Lung (tissue), 11 donors: ENCODE measurements at regions not wholly inside any gene's neighbourhood (a gene's known extent, or its start where the extent isn't known, plus 50 kb on each side); places are given as distances from the start of the nearest gene placed in this dataset.

ENCODE experiments used
- ATAC-seq: fragments of 200-7000 bp; cut with Tn5 transposase; one replicate; pipeline ENCODE4 v1.9.1; 2020; ENCODE audit warnings: moderate number of reproducible peaks; ENCODE audit not compliant: insufficient read depth, low FRiP score
- DNase-seq, 3 donors: peaks; one replicate each; pipeline ENCODE4 v3.0.0-alpha.2; 2013 to 2017
- H3K27ac ChIP-seq, 2 donors: one replicate each; pipeline ENCODE4 v1.5.1; 2013; ENCODE audit warnings: mild to moderate bottlenecking in 2 of 2, moderate library complexity in 2 of 2, control low read depth in 1 of 2, inconsistent platforms in 1 of 2, low read depth in 1 of 2, low read length in 1 of 2
- H3K27me3 ChIP-seq, 3 donors: one replicate each; pipeline ENCODE4 v1.5.1; 2013; ENCODE audit warnings: low read length in 2 of 3; ENCODE audit not compliant: control insufficient read depth in 3 of 3, insufficient read depth in 3 of 3
- H3K36me3 ChIP-seq, 4 donors: one replicate each; pipeline ENCODE4 v1.5.1; 2013; ENCODE audit warnings: low read length in 4 of 4, mild to moderate bottlenecking in 1 of 4, moderate library complexity in 1 of 4; ENCODE audit not compliant: control insufficient read depth in 4 of 4, insufficient read depth in 4 of 4
- H3K4me1 ChIP-seq, 5 donors: one replicate each; pipeline ENCODE4 v1.5.1; 2013; ENCODE audit warnings: low read length in 5 of 5, mild to moderate bottlenecking in 2 of 5, moderate library complexity in 1 of 5; ENCODE audit not compliant: control insufficient read depth in 5 of 5, insufficient read depth in 5 of 5
- H3K4me3 ChIP-seq: one replicate; pipeline ENCODE4 v1.5.1; 2013; ENCODE audit warnings: mild to moderate bottlenecking, control low read depth, moderate library complexity
- H3K9ac ChIP-seq, 2 donors: one replicate each; pipeline ENCODE4 v1.5.1; 2013; ENCODE audit warnings: low read length in 2 of 2, control low read depth in 1 of 2; ENCODE audit not compliant: insufficient read depth in 1 of 2
- H3K9me3 ChIP-seq, 4 donors: one replicate each; pipeline ENCODE4 v1.5.1; 2013; ENCODE audit warnings: low read length in 3 of 4, mild to moderate bottlenecking in 1 of 4, moderate library complexity in 1 of 4; ENCODE audit not compliant: control insufficient read depth in 4 of 4, insufficient read depth in 3 of 4
- CTCF ChIP-seq: IDR thresholded peaks from 2 replicates; pipeline ENCODE4 v1.5.1; 2012; ENCODE audit warnings: mild to moderate bottlenecking; ENCODE audit errors: control extremely low read depth, extremely low read depth
- WGBS, 2 donors: extraction: QIAGEN DNeasy Blood & Tissue Kit; methylation state at CpG; one replicate each; pipeline ENCODE4 v1.1.7; 2013; 5-methylcytosine and 5-hydroxymethylcytosine counted together
- donor health status: control.
- donor health status: control.
- donor health status: Bipolar disorder and iron deficiency.
- donor health status: healthy.
- donor health status: DM: yes; HTN: yes; CAD: no.

DNA sequence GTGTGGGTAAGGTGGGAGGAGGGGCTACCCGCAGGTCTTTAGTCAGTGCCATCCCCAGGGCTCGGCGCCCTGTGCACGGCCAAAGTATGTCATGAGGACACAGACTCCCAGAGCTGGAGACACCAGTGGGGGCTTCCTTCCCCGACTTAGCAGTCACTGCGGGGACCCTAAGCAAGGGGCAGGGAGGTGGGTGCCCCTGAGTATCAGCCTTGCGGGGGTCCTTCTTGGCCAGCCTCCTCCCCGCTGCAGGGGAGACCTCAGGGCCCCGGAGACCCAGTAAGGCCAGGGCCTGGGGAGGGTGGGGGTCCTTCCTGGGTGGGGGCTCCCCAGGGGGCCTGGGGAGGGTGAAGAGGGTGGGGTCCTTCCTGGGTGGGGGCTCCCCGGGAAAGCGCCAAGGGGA, 673.8 kb downstream of the BRD1 start:
- H3K9ac ChIP-seq, result no peak overlapping the region
- H3K36me3 ChIP-seq, result no peaks in the 10 kb centered on the region
- H3K4me1 ChIP-seq, result no peaks in the 10 kb centered on the region
- no peak overlapping the region for H3K27ac ChIP-seq
- WGBS, 2 donors, result 85 to 86% methylated on average over 10 to 11 of the region's 11 CpGs
- no peaks in the 10 kb centered on the region for H3K9me3 ChIP-seq
- no peak for TF ChIP-seq CTCF
- no peak overlapping the region for H3K4me3 ChIP-seq
- no peak for ATAC-seq
- no peak for DNase-seq
- peaks cover 0 to 4% (median 0%) of the 10 kb centered on the region in 3 donors for H3K27me3 ChIP-seq

DNA sequence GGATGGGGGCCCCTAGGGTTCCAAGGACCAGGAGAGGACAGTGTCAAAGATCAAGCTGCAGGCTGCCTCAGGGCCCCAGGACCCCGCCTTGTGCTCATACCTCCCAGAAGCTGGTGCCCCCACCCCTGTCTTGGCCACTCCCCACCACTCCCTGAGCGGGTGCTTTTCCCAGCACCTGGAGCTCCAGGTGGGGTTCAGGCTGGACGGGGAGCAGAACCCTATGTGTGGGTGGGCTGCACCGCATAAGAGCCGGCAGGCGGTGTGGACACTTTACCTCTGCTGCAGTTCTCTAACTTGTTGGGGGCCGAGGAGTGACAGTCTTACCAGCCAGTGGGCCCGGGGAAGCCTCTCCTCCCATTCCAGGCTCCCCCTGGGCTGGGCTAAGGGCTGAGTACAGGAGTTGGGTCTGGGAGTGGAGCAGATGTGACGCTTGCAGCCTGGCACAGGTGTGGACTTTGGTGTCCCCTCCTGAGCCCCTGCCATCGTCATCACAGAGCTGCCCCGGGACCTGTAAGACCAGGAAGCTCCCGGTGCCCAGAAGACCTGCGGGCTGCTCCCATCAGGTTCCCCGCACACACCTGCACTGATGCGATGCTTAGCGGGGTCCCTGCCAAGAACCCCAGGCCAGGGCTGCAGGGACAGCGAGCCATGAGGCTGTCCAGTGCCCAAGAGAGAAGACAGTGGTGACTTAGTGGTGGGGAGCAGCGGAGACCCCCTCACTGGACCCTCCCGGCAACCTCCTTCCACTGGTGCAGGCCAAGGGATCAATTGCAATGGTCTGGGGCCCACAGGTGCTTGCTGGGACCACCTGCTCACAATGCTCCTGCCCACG, 674.5 kb downstream of the BRD1 start:
- Histone ChIP-seq H3K4me3 (no peak overlapping the region), H3K9me3 (no peaks in the 10 kb centered on the region), H3K36me3 (no peaks in the 10 kb centered on the region), H3K9ac (no peak overlapping the region), H3K27me3 (peaks cover 0 to 4% (median 0%) of the 10 kb centered on the region in 3 donors), H3K27ac (no peak overlapping the region), H3K4me1 (no peaks in the 10 kb centered on the region)
- DNase-seq, result no peak
- ATAC-seq, result no peak
- no peak for TF ChIP-seq CTCF
- WGBS, 2 donors, result 86 to 88% methylated on average over 20 of the region's 20 CpGs

DNA sequence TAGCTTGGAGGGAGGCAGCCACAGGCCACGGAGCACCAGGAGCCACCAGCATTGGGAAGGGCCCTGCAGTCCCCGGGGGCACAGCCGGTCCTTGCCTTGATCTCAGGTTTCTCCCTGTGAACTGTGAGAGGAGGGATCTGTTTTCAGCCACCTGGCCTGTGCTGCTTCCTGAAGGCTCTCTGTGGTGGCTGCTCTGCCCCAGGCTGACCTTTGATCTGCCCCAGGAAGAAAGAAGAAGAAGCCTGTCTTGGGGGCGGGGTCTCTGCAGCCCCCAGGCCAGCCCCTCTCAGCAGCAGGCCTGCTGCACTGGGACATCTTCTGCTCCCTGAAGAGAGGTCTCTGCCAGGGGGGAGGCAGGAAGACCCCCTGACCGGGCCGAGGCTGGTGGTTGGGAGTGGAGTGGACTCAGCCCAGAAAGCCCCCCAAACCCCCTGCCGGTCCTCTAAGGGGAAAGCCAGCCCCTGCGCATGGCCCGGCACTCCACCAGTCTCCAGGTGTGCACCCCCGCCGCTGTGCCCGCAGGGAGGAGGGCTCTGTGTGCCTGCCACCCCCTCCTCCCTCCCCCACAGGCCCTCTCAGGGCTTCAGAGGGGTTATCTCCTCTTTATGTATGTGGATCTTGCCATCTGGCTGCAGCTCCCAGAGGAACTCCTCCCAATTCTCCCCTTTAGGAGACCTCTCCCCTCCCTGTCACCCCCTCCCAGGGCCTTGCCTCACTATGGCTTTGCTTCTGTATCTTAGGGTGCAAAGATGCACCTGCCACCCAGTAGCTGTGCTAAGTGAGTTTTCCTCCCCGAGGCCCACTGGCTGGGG, 675.3 kb downstream of the BRD1 start:
- DNase-seq, result no peak
- H3K27me3 ChIP-seq, result peaks cover 0 to 4% (median 0%) of the 10 kb centered on the region in 3 donors
- no peak overlapping the region for H3K27ac ChIP-seq
- no peak for ATAC-seq
- no peaks in the 10 kb centered on the region for H3K9me3 ChIP-seq
- H3K4me3 ChIP-seq, result no peak overlapping the region
- WGBS, 2 donors, result 31 to 40% methylated on average over 9 to 13 of the region's 13 CpGs
- no peaks in the 10 kb centered on the region for H3K4me1 ChIP-seq
- no peaks in the 10 kb centered on the region for H3K36me3 ChIP-seq
- H3K9ac ChIP-seq, result no peak overlapping the region
- no peak for TF ChIP-seq CTCF
